Body of pancreas (tissue), 4 donors: ENCODE measurements at regions not wholly inside any gene's neighbourhood (a gene's known extent, or its start where the extent isn't known, plus 50 kb on each side); places are given as distances from the start of the nearest gene placed in this dataset.

Experiments
- POLR2A ChIP-seq, 3 donors: fragments of 450-650 bp; IDR thresholded peaks; one replicate each; pipeline ENCODE4 v1.6.1; 2016; ENCODE audit warnings: antibody characterized with exemption in 3 of 3, mild to moderate bottlenecking in 2 of 3
- TF ChIP-seq, protein P1 (sequence below), 7 experiments: fragments of 450-650 bp in 4 of 7; fragments of 200-600 bp in 3 of 7; sonication (generic) in 3 of 7; IDR thresholded peaks; one replicate each; pipeline ENCODE4 v1.5.1; 2016 to 2019; ENCODE audit warnings: antibody characterized with exemption in 7 of 7

DNA sequence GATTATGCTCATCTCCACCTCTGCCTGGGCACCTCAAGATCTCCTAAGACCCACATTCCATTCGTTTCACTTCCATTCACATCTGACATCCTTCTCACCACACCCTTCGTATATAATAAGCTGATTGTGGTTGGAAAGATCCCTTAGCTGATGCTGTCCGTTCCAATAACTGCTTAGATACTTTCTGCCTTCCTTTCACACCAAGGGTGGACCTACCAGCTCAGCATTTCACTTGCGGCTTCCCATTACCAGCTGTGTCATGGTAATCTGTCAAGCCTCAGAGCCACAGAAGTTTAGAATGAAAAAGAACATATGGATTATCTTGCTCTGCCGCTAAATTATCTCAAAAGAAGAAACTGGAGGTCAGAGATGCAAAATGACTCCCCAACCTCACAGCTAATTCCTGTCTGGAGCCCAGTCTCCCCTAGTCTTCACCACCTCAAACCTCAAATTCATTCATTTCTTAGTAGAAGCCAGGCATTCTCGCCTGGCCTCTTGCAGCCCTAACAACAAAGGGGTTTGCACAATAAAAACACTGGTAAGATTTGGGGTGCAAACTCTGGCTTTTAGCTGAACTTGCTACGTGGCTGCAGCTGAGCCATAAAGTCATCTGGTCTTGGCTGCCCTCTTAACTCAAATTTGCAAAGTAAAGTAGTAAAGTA is 182.8 kb upstream of the HS3ST3A1 start:
- TF ChIP-seq, protein P1, sequence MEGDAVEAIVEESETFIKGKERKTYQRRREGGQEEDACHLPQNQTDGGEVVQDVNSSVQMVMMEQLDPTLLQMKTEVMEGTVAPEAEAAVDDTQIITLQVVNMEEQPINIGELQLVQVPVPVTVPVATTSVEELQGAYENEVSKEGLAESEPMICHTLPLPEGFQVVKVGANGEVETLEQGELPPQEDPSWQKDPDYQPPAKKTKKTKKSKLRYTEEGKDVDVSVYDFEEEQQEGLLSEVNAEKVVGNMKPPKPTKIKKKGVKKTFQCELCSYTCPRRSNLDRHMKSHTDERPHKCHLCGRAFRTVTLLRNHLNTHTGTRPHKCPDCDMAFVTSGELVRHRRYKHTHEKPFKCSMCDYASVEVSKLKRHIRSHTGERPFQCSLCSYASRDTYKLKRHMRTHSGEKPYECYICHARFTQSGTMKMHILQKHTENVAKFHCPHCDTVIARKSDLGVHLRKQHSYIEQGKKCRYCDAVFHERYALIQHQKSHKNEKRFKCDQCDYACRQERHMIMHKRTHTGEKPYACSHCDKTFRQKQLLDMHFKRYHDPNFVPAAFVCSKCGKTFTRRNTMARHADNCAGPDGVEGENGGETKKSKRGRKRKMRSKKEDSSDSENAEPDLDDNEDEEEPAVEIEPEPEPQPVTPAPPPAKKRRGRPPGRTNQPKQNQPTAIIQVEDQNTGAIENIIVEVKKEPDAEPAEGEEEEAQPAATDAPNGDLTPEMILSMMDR (IDR thresholded peaks at IDR 0.05) = no peak
- no peak for TF ChIP-seq POLR2A (IDR thresholded peaks at IDR 0.05)
